C4-2B (cell line): ENCODE measurements at regions not wholly inside any gene's neighbourhood (a gene's known extent, or its start where the extent isn't known, plus 50 kb on each side); places are given as distances from the start of the nearest gene placed in this dataset.

ENCODE experiments used
- ZFX ChIP-seq: fragments of 450-650 bp; IDR thresholded peaks from 2 replicates; pipeline ENCODE4 v1.6.1; 2017
- TF ChIP-seq, protein P1 (sequence below): fragments of 450-650 bp; conservative IDR thresholded peaks from 2 replicates; pipeline ENCODE4 v1.5.1; 2017; ENCODE audit warnings: mild to moderate bottlenecking

GRCh38 chr4:31039382-31039781 is 319.2 kb downstream of the PCDH7 start:
- TF ChIP-seq, protein P1, sequence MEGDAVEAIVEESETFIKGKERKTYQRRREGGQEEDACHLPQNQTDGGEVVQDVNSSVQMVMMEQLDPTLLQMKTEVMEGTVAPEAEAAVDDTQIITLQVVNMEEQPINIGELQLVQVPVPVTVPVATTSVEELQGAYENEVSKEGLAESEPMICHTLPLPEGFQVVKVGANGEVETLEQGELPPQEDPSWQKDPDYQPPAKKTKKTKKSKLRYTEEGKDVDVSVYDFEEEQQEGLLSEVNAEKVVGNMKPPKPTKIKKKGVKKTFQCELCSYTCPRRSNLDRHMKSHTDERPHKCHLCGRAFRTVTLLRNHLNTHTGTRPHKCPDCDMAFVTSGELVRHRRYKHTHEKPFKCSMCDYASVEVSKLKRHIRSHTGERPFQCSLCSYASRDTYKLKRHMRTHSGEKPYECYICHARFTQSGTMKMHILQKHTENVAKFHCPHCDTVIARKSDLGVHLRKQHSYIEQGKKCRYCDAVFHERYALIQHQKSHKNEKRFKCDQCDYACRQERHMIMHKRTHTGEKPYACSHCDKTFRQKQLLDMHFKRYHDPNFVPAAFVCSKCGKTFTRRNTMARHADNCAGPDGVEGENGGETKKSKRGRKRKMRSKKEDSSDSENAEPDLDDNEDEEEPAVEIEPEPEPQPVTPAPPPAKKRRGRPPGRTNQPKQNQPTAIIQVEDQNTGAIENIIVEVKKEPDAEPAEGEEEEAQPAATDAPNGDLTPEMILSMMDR, result no peak
- no peak for TF ChIP-seq ZFX
